ENCODE measurements at regions not wholly inside any gene's neighbourhood (a gene's known extent, or its start where the extent isn't known, plus 50 kb on each side); places are given as distances from the start of the nearest gene placed in this dataset.
A peak's percentile ranks its signal among the peaks of the same experiment; 100 is the strongest.

DNA sequence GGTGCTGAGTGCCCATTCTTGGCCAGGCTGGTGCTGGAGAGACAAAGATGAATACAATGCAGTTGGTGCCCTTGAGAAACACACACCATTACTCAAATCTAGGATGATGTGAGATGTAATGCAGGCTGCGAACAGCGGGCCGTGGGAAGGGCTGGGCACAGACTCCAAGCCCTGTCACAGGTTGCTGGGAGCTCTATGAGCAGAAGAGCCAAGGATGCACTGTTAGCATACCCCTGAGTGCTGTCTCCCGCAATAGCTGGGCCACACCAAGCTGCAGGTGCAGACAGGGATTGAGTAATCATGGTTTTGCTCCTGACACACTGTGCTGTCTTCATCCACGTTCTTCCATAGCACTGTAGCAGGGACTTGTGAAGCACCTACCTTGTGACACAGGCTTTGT, 247.5 kb upstream of the CRY1 start:
- intact Hi-C loops (cut with micrococcal nuclease): no loop called here
- no TSS peak for BruUV-seq (replicated peaks)
- ChIA-PET CTCF (no interaction called here), POLR2A (ENCODE audit: unreplicated experiment) (no interaction called here)
- no peaks in the 10 kb centered on the region for H3K9me2 ChIP-seq (replicated peaks; ENCODE audit: low read length)
- no peak for TF ChIP-seq EZH2phosphoT487 (IDR thresholded peaks at IDR 0.05; ENCODE audit: borderline replicate concordance, low read length)
- TF ChIP-seq CTCF (conservative IDR thresholded peaks at IDR 0.05; ENCODE audit: low read depth, low read length): no peak
- TF ChIP-seq EZH2 (IDR thresholded peaks at IDR 0.05; ENCODE audit: low read length, unreplicated experiment): no peak
- H3K27ac ChIP-seq (ENCODE audit: low read length): no peak overlapping the region
- H3K36me3 ChIP-seq (ENCODE audit: low read depth, low read length): no peaks in the 10 kb centered on the region
- H3K9ac ChIP-seq (ENCODE audit: low read length): no peak overlapping the region
- peaks cover 42% of the 10 kb centered on the region for H3K4me1 ChIP-seq (ENCODE audit: insufficient read depth, low read length)
- peaks cover 7% of the 10 kb centered on the region for H3F3A ChIP-seq (ENCODE audit: low read length, unreplicated experiment)
- H3K4me2 ChIP-seq (ENCODE audit: low read length): no peak overlapping the region
- H3K9me3 ChIP-seq (ENCODE audit: low read length): no peaks in the 10 kb centered on the region
- ATAC-seq: no peak
- DNase-seq: no peak
- no peak overlapping the region for H3K4me3 ChIP-seq (ENCODE audit: low read length)
- no peaks in the 10 kb centered on the region for H3K27me3 ChIP-seq (ENCODE audit: low read length)
- H4K20me1 ChIP-seq (ENCODE audit: low read length): no peaks in the 10 kb centered on the region
- no peak overlapping the region for H2AFZ ChIP-seq (ENCODE audit: low read length)
- H3K79me2 ChIP-seq (ENCODE audit: low read length): peaks cover 34% of the 10 kb centered on the region

- Histone ChIP-seq H3K4me3 (ENCODE audit: low read length) (no peak overlapping the region; the same call in 1 of the 2 replicates), H3K27ac (ENCODE audit: low read length) (peak overlapping the region; percentile 88), H3K4me2 (ENCODE audit: low read length) (peak overlapping the region; percentile 67), H3K79me2 (ENCODE audit: low read length) (peaks cover 41% of the 10 kb centered on the region), H3F3A (ENCODE audit: low read length, unreplicated experiment) (peaks cover 13% of the 10 kb centered on the region), H3K4me1 (ENCODE audit: insufficient read depth, low read length) (peaks cover 40% of the 10 kb centered on the region), H4K20me1 (ENCODE audit: low read length) (no peaks in the 10 kb centered on the region), H3K36me3 (ENCODE audit: low read depth, low read length) (0 out of 2 replicates have a peak, but pooled peaks cover 5% of the 10 kb centered on the region), H2AFZ (ENCODE audit: low read length) (no peak overlapping the region), H3K9ac (ENCODE audit: low read length) (peak overlapping the region; percentile 44), H3K27me3 (ENCODE audit: low read length) (no peaks in the 10 kb centered on the region), H3K9me2 (replicated peaks; ENCODE audit: low read length) (no peaks in the 10 kb centered on the region), H3K9me3 (ENCODE audit: low read length) (no peaks in the 10 kb centered on the region)
- DNase-seq: peak; percentile 98
- ChIA-PET POLR2A (ENCODE audit: unreplicated experiment) (no interaction called here), CTCF (no interaction called here)
- intact Hi-C loops (cut with micrococcal nuclease): no loop called here
- TF ChIP-seq EZH2phosphoT487 (IDR thresholded peaks at IDR 0.05; ENCODE audit: borderline replicate concordance, low read length): no peak
- TF ChIP-seq EZH2 (IDR thresholded peaks at IDR 0.05; ENCODE audit: low read length, unreplicated experiment): no peak
- no peak for TF ChIP-seq CTCF (conservative IDR thresholded peaks at IDR 0.05; ENCODE audit: low read depth, low read length)
- no TSS peak for BruUV-seq (replicated peaks)
- ATAC-seq: peak; percentile 48
Observed at GRCh38 chr12:107344035-107344808, 250.9 kb upstream of the CRY1 start.

- Histone ChIP-seq H3K4me3 (ENCODE audit: low read length) (no peak overlapping the region), H3K79me2 (ENCODE audit: low read length) (peaks cover 54% of the 10 kb centered on the region), H3K9me2 (replicated peaks; ENCODE audit: low read length) (no peaks in the 10 kb centered on the region), H3K4me1 (ENCODE audit: insufficient read depth, low read length) (peaks cover 70% of the 10 kb centered on the region), H3K9me3 (ENCODE audit: low read length) (no peaks in the 10 kb centered on the region), H3K4me2 (ENCODE audit: low read length) (no peak overlapping the region), H3K27ac (ENCODE audit: low read length) (no peak overlapping the region), H4K20me1 (ENCODE audit: low read length) (no peaks in the 10 kb centered on the region), H2AFZ (ENCODE audit: low read length) (no peak overlapping the region), H3K27me3 (ENCODE audit: low read length) (no peaks in the 10 kb centered on the region), H3F3A (ENCODE audit: low read length, unreplicated experiment) (peaks cover 13% of the 10 kb centered on the region), H3K36me3 (ENCODE audit: low read depth, low read length) (0 out of 2 replicates have a peak, but pooled peaks cover 5% of the 10 kb centered on the region), H3K9ac (ENCODE audit: low read length) (no peak overlapping the region)
- TF ChIP-seq EZH2phosphoT487 (IDR thresholded peaks at IDR 0.05; ENCODE audit: borderline replicate concordance, low read length): no peak
- TF ChIP-seq CTCF (conservative IDR thresholded peaks at IDR 0.05; ENCODE audit: low read depth, low read length): no peak
- no peak for TF ChIP-seq EZH2 (IDR thresholded peaks at IDR 0.05; ENCODE audit: low read length, unreplicated experiment)
- DNase-seq (no peak), ATAC-seq (no peak)
- intact Hi-C loops (cut with micrococcal nuclease): no loop called here
- ChIA-PET POLR2A (ENCODE audit: unreplicated experiment) (no interaction called here), CTCF (no interaction called here)
- no TSS peak for BruUV-seq (replicated peaks)
Observed at GRCh38 chr12:107347261-107347660, 253.9 kb upstream of the CRY1 start.

Measured in PC-3 (cell line).